ENCODE measurements at regions not wholly inside any gene's neighbourhood (a gene's known extent, or its start where the extent isn't known, plus 50 kb on each side); places are given as distances from the start of the nearest gene placed in this dataset.

GRCh38 chr5:60185231-60186099 is 291.9 kb upstream of the PDE4D start:
- ATAC-seq (no peak), DNase-seq (no peak)

- no peak for DNase-seq
- no peak for ATAC-seq
Measured at GRCh38 chr5:60184606-60185005, 291.1 kb upstream of the PDE4D start.

- DNase-seq (no peak), ATAC-seq (no peak)
Measured at GRCh38 chr5:60183881-60184280, 290.4 kb upstream of the PDE4D start.

- DNase-seq (no peak), ATAC-seq (no peak)
Measured at GRCh38 chr5:60178101-60178500, 284.6 kb upstream of the PDE4D start.

- ATAC-seq: no peak
- no peak for DNase-seq
Measured at GRCh38 chr5:60177596-60177995, 284.1 kb upstream of the PDE4D start.

- no peak for DNase-seq
Measured at GRCh38 chr5:60173667-60174066, 280.1 kb upstream of the PDE4D start.

GRCh38 chr5:60163762-60164161 is 270.2 kb upstream of the PDE4D start:
- DNase-seq (no peak), ATAC-seq (no peak)

More at GRCh38 chr5:60173667-60174066, 280.1 kb upstream of the PDE4D start:
- ATAC-seq: no peak

- DNase-seq (no peak), ATAC-seq (no peak)
Measured at GRCh38 chr5:60162441-60162840, 268.9 kb upstream of the PDE4D start.

GRCh38 chr5:60161340-60161934 is 267.9 kb upstream of the PDE4D start:
- ATAC-seq (no peak), DNase-seq (no peak)

GRCh38 chr5:60149081-60149480 is 255.6 kb upstream of the PDE4D start:
- DNase-seq (no peak), ATAC-seq (no peak)

- ATAC-seq (no peak), DNase-seq (no peak)
Measured at GRCh38 chr5:60148366-60148765, 254.8 kb upstream of the PDE4D start.

- no peak for DNase-seq
- no peak for ATAC-seq
Measured at GRCh38 chr5:60147791-60148190, 254.3 kb upstream of the PDE4D start.

GRCh38 chr5:60143942-60144549 is 250.5 kb upstream of the PDE4D start:
- no peak for ATAC-seq
- DNase-seq: no peak

GRCh38 chr5:60141119-60141518 is 247.6 kb upstream of the PDE4D start:
- DNase-seq (no peak), ATAC-seq (no peak)

GRCh38 chr5:60136841-60137240 is 243.3 kb upstream of the PDE4D start:
- DNase-seq (no peak), ATAC-seq (no peak)

- ATAC-seq (no peak), DNase-seq (no peak)
Measured at GRCh38 chr5:60131504-60131903, 238.0 kb upstream of the PDE4D start.

GRCh38 chr5:60125636-60126035 is 232.1 kb upstream of the PDE4D start:
- DNase-seq: no peak
- ATAC-seq: no peak

GRCh38 chr5:60102961-60103693 is 209.6 kb upstream of the PDE4D start:
- ATAC-seq (no peak), DNase-seq (no peak)

- DNase-seq: no peak
Measured at GRCh38 chr5:60101573-60101972, 208.0 kb upstream of the PDE4D start.

GRCh38 chr5:60092671-60093422 is 199.3 kb upstream of the PDE4D start:
- ATAC-seq (no peak), DNase-seq (no peak)

More at GRCh38 chr5:60101573-60101972, 208.0 kb upstream of the PDE4D start:
- ATAC-seq: no peak

GRCh38 chr5:60086583-60086982 is 193.1 kb upstream of the PDE4D start:
- ATAC-seq: no peak
- DNase-seq: no peak

- ATAC-seq (no peak), DNase-seq (no peak)
Measured at GRCh38 chr5:60084226-60084625, 190.7 kb upstream of the PDE4D start.

Measured in stimulated activated naive CD8-positive, alpha-beta T cell treated with anti-CD3 and anti-CD28 coated beads, Interleukin-15, Interleukin-2, amounts not matched to agents 100 U/mL and 50 U/mL, for 24 hours (primary cell).